ENCODE measurements at regions not wholly inside any gene's neighbourhood (a gene's known extent, or its start where the extent isn't known, plus 50 kb on each side); places are given as distances from the start of the nearest gene placed in this dataset.

DNA sequence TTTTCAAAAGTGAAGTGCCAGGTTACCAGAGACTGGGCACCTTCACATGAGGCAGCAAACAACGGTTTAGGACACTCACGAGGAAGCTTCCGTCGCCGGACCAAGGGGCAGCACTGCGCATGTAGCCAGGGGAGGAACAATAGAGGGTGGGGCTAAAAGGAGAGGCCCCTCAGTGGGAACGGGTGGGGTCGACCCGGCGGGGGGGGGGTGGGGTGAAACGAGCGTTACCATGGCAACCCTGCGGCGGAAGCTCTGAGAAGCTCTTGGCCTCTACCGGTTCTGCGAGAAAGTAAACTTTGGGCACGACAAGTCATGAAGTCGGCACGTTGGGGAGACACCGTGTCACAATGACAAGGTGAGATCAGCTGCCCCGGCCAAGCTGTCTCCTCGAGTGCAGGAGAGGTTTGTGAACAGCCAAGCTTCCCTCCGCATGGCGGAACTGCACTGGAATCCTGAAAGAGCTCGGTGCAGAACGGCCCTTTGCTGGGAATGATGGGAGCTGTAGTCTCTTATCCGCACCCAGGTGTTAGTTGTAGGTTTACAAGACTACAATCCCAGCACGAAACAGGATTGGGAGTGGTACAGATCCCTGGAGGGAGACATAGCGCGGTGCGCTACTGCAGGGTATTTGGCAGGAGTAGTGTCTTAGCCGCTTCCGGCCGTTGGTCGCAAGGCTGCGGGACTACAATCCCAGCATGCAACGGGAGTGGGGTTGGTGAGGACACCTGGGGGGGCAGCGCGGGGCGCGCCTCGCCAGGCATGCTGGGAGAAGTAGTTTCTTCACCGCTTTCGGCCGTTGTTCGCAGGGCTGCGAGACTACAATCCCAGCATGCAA is 72.8 kb upstream of the ZNF722 start (continued):
- TF ChIP-seq, protein P1, sequence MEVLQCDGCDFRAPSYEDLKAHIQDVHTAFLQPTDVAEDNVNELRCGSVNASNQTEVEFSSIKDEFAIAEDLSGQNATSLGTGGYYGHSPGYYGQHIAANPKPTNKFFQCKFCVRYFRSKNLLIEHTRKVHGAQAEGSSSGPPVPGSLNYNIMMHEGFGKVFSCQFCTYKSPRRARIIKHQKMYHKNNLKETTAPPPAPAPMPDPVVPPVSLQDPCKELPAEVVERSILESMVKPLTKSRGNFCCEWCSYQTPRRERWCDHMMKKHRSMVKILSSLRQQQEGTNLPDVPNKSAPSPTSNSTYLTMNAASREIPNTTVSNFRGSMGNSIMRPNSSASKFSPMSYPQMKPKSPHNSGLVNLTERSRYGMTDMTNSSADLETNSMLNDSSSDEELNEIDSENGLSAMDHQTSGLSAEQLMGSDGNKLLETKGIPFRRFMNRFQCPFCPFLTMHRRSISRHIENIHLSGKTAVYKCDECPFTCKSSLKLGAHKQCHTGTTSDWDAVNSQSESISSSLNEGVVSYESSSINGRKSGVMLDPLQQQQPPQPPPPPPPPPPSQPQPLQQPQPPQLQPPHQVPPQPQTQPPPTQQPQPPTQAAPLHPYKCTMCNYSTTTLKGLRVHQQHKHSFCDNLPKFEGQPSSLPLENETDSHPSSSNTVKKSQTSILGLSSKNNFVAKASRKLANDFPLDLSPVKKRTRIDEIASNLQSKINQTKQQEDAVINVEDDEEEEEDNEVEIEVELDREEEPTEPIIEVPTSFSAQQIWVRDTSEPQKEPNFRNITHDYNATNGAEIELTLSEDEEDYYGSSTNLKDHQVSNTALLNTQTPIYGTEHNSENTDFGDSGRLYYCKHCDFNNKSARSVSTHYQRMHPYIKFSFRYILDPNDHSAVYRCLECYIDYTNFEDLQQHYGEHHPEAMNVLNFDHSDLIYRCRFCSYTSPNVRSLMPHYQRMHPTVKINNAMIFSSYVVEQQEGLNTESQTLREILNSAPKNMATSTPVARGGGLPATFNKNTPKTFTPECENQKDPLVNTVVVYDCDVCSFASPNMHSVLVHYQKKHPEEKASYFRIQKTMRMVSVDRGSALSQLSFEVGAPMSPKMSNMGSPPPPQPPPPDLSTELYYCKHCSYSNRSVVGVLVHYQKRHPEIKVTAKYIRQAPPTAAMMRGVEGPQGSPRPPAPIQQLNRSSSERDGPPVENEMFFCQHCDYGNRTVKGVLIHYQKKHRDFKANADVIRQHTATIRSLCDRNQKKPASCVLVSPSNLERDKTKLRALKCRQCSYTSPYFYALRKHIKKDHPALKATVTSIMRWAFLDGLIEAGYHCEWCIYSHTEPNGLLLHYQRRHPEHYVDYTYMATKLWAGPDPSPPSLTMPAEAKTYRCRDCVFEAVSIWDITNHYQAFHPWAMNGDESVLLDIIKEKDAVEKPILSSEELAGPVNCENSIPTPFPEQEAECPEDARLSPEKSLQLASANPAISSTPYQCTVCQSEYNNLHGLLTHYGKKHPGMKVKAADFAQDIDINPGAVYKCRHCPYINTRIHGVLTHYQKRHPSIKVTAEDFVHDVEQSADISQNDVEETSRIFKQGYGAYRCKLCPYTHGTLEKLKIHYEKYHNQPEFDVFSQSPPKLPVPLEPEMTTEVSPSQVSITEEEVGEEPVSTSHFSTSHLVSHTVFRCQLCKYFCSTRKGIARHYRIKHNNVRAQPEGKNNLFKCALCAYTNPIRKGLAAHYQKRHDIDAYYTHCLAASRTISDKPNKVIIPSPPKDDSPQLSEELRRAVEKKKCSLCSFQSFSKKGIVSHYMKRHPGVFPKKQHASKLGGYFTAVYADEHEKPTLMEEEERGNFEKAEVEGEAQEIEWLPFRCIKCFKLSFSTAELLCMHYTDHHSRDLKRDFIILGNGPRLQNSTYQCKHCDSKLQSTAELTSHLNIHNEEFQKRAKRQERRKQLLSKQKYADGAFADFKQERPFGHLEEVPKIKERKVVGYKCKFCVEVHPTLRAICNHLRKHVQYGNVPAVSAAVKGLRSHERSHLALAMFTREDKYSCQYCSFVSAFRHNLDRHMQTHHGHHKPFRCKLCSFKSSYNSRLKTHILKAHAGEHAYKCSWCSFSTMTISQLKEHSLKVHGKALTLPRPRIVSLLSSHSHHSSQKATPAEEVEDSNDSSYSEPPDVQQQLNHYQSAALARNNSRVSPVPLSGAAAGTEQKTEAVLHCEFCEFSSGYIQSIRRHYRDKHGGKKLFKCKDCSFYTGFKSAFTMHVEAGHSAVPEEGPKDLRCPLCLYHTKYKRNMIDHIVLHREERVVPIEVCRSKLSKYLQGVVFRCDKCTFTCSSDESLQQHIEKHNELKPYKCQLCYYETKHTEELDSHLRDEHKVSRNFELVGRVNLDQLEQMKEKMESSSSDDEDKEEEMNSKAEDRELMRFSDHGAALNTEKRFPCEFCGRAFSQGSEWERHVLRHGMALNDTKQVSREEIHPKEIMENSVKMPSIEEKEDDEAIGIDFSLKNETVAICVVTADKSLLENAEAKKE (CRISPR knock-in tag; IDR thresholded peaks at IDR 0.05): no peak

- Mint-ChIP-seq H3K36me3 (ENCODE audit: low read depth) (peaks cover 47% of the 10 kb centered on the region), H3K9me3 (peaks cover 87% of the 10 kb centered on the region), H3K4me1 (no peaks in the 10 kb centered on the region), H3K4me3 (no peak overlapping the region), H3K27me3 (ENCODE audit: insufficient read depth, low read depth, poor library complexity) (peaks cover 4% of the 10 kb centered on the region), H3K27ac (no peak overlapping the region)
- Histone ChIP-seq H2AFZ (no peak overlapping the region), H3K9me2 (ENCODE audit: insufficient read depth) (no peaks in the 10 kb centered on the region), H3F3A (replicated peaks; ENCODE audit: low read depth) (no peaks in the 10 kb centered on the region), H3K36me3 (ENCODE audit: insufficient read depth) (0 out of 2 replicates have a peak, but pooled peaks cover 3% of the 10 kb centered on the region), H3K27ac (ENCODE audit: low read depth) (no peak overlapping the region), H3K4me1 (ENCODE audit: insufficient read depth) (no peaks in the 10 kb centered on the region), H4K20me1 (replicated peaks; ENCODE audit: insufficient read depth) (no peaks in the 10 kb centered on the region), H3K4me2 (no peak overlapping the region), H3K27me3 (ENCODE audit: insufficient read depth) (no peaks in the 10 kb centered on the region), H3K79me2 (replicated peaks; ENCODE audit: insufficient read depth) (no peaks in the 10 kb centered on the region), H3K4me3 (no peak overlapping the region)
- no peak for ATAC-seq
- no peak for DNase-seq (ENCODE audit: low spot score)
- no peak for TF ChIP-seq POLR2AphosphoS5 (IDR thresholded peaks at IDR 0.05; ENCODE audit: low read depth)
- no peak for TF ChIP-seq ZNF331 (CRISPR knock-in tag; IDR thresholded peaks at IDR 0.05; ENCODE audit: low read depth)
- TF ChIP-seq, protein P1 (CRISPR knock-in tag; IDR thresholded peaks at IDR 0.05): no peak
- TF ChIP-seq CREB1 (CRISPR knock-in tag; IDR thresholded peaks at IDR 0.05; ENCODE audit: low read depth): no peak
- TF ChIP-seq NANOG (IDR thresholded peaks at IDR 0.05; ENCODE audit: borderline replicate concordance): no peak
- TF ChIP-seq CTCF (conservative IDR thresholded peaks at IDR 0.05; ENCODE audit: low read depth in 2 of 2): no peak
- no peak for TF ChIP-seq JUNB (IDR thresholded peaks at IDR 0.05; ENCODE audit: unreplicated experiment)
These were observed 71.4 kb upstream of the ZNF722 start for GRCh38 chr7:63927261-63927660.
